IMR-90 (cell line): ENCODE measurements at regions not wholly inside any gene's neighbourhood (a gene's known extent, or its start where the extent isn't known, plus 50 kb on each side); places are given as distances from the start of the nearest gene placed in this dataset.

Experiments
- ATAC-seq: fragments of 200-7000 bp; cut with Tn5 transposase; 2 replicates; pipeline ENCODE4 v1.9.1; 2020; ENCODE audit warnings: low read depth, mild to moderate bottlenecking, moderate library complexity
- BruUV-seq: library from RNA; stranded (reverse); fragments of 400-500 nt; replicated peaks from 2 replicates; lab custom pipeline; 2021; lab: Mats Ljungman, UMichigan
- CTCF ChIA-PET: fragments of 300-600 bp; formaldehyde crosslinking; extraction: SDS; loops from one replicate; lab custom pipeline; 2021; ENCODE audit warnings: antibody characterized with exemption; lab: Yijun Ruan, JAX
- POLR2A ChIA-PET: fragments of 300-600 bp; sonication (Branson Sonifier 250); formaldehyde crosslinking; loops from one replicate; lab custom pipeline; 2022; ENCODE audit warnings: antibody characterized with exemption; ENCODE audit not compliant: unreplicated experiment; lab: Charles Lee
- DNase-seq: peaks from one replicate; pipeline ENCODE4 v3.0.0; 2013
- H2AFZ ChIP-seq: replicated peaks from 2 replicates; pipeline ENCODE3; 2013; ENCODE audit warnings: low read length, mild to moderate bottlenecking; ENCODE audit not compliant: poor library complexity
- H2AK5ac ChIP-seq: 2 replicates; pipeline ENCODE4 v1.6.1; 2013; ENCODE audit warnings: low read depth, low read length, inconsistent platforms
- H2AK9ac ChIP-seq: replicated peaks from 2 replicates; pipeline ENCODE3; 2013; ENCODE audit warnings: mild to moderate bottlenecking, low read depth, low read length, moderate library complexity; ENCODE audit not compliant: poor library complexity
- H2BK120ac ChIP-seq: 2 replicates; pipeline ENCODE4 v1.6.1; 2013; ENCODE audit warnings: low read depth, low read length, inconsistent platforms
- H2BK15ac ChIP-seq: 3 replicates; pipeline ENCODE4 v1.6.1; 2013; ENCODE audit warnings: low read depth, low read length, inconsistent platforms
- H2BK20ac ChIP-seq: 2 replicates; pipeline ENCODE4 v1.6.1; 2013; ENCODE audit warnings: low read depth, mild to moderate bottlenecking, inconsistent platforms, low read length, moderate library complexity
- H2BK5ac ChIP-seq: 2 replicates; pipeline ENCODE4 v1.6.1; 2013; ENCODE audit warnings: mild to moderate bottlenecking, low read depth, low read length, inconsistent platforms; ENCODE audit not compliant: poor library complexity, severe bottlenecking
- H3K14ac ChIP-seq: replicated peaks from 2 replicates; pipeline ENCODE4 v1.6.1; 2013; ENCODE audit warnings: low read depth, low read length, inconsistent platforms
- H3K18ac ChIP-seq: 2 replicates; pipeline ENCODE4 v1.6.1; 2013; ENCODE audit warnings: low read depth, low read length, control low read depth
- H3K23ac ChIP-seq: 2 replicates; pipeline ENCODE4 v1.6.1; 2013; ENCODE audit warnings: low read depth, low read length, inconsistent platforms
- H3K27ac ChIP-seq: 2 replicates; pipeline ENCODE4 v1.5.1; 2013; ENCODE audit warnings: mild to moderate bottlenecking, control low read depth, low read length; ENCODE audit not compliant: insufficient read depth
- H3K27me3 ChIP-seq: 2 replicates; pipeline ENCODE4 v1.6.1; 2013; ENCODE audit warnings: low read length; ENCODE audit not compliant: control insufficient read depth, insufficient read depth
- H3K36me3 ChIP-seq: 2 replicates; pipeline ENCODE4 v1.6.1; 2013; ENCODE audit warnings: low read length, mixed read lengths; ENCODE audit not compliant: control insufficient read depth, insufficient read depth
- H3K4ac ChIP-seq: 2 replicates; pipeline ENCODE4 v1.6.1; 2013; ENCODE audit warnings: low read depth, low read length, inconsistent platforms
- H3K4me1 ChIP-seq: 2 replicates; pipeline ENCODE4 v1.6.1; 2013; ENCODE audit warnings: low read length, mixed read lengths; ENCODE audit not compliant: control insufficient read depth, insufficient read depth
- H3K4me2 ChIP-seq: 2 replicates; pipeline ENCODE4 v1.6.1; 2013; ENCODE audit warnings: low read depth, mild to moderate bottlenecking, control low read depth, low read length, moderate library complexity
- H3K4me3 ChIP-seq: 2 replicates; pipeline ENCODE4 v1.5.1; 2013; ENCODE audit warnings: low read depth, mild to moderate bottlenecking, control low read depth, low read length, moderate library complexity; ENCODE audit not compliant: insufficient read depth
- H3K56ac ChIP-seq: 2 replicates; pipeline ENCODE4 v1.6.1; 2013; ENCODE audit warnings: low read length, inconsistent platforms; ENCODE audit not compliant: insufficient read depth; ENCODE audit errors: extremely low read depth
- H3K79me1 ChIP-seq, 2 experiments: 2 replicates each; pipeline ENCODE4 v1.6.1; 2013; ENCODE audit warnings: low read length in 2 of 2, inconsistent platforms in 1 of 2, low read depth in 1 of 2
- H3K9ac ChIP-seq: 2 replicates; pipeline ENCODE4 v1.6.1; 2013; ENCODE audit warnings: low read depth, low read length, control low read depth
- H3K9me1 ChIP-seq: 2 replicates; pipeline ENCODE4 v1.6.1; 2013; ENCODE audit warnings: low read length, inconsistent platforms; ENCODE audit not compliant: insufficient read depth
- H3K9me3 ChIP-seq: 2 replicates; pipeline ENCODE4 v1.6.1; 2013; ENCODE audit warnings: low read length; ENCODE audit not compliant: control insufficient read depth, insufficient read depth
- H4K20me1 ChIP-seq: 2 replicates; pipeline ENCODE4 v1.6.1; 2013; ENCODE audit warnings: low read length, inconsistent platforms; ENCODE audit not compliant: insufficient read depth
- H4K5ac ChIP-seq: 2 replicates; pipeline ENCODE4 v1.6.1; 2013; ENCODE audit warnings: mild to moderate bottlenecking, low read depth, low read length, control low read depth
- H4K8ac ChIP-seq, 2 experiments: 2 replicates each; pipeline ENCODE4 v1.6.1; 2013; ENCODE audit warnings: low read depth in 2 of 2, low read length in 2 of 2, control low read depth in 1 of 2, inconsistent platforms in 1 of 2
- H4K91ac ChIP-seq: 2 replicates; pipeline ENCODE4 v1.6.1; 2013; ENCODE audit warnings: low read depth, low read length, inconsistent platforms; ENCODE audit not compliant: insufficient read depth
- BHLHE40 ChIP-seq: fragments of 150-350 bp; IDR thresholded peaks from 2 replicates; pipeline ENCODE4 v1.6.1; 2016; ENCODE audit warnings: mild to moderate bottlenecking, low read depth, low read length
- CEBPB ChIP-seq: IDR thresholded peaks from 2 replicates; pipeline ENCODE4 v1.6.1; 2012; ENCODE audit warnings: low read depth, low read length, improper control_type of control experiment
- CTCF ChIP-seq: conservative IDR thresholded peaks from 2 replicates; pipeline ENCODE4 v1.5.1; 2012; ENCODE audit warnings: mild to moderate bottlenecking, low read depth, low read length, improper control_type of control experiment
- FOS ChIP-seq: fragments of 150-350 bp; IDR thresholded peaks from 2 replicates; pipeline ENCODE4 v1.6.1; 2016; ENCODE audit warnings: low read depth, low read length
- MAFK ChIP-seq: IDR thresholded peaks from 2 replicates; pipeline ENCODE4 v1.6.1; 2012; ENCODE audit warnings: low read depth, low read length, improper control_type of control experiment
- MAZ ChIP-seq: IDR thresholded peaks from 2 replicates; pipeline ENCODE4 v1.6.1; 2012; ENCODE audit warnings: low read depth, mild to moderate bottlenecking, low read length, improper control_type of control experiment, moderate library complexity, borderline replicate concordance
- MXI1 ChIP-seq: IDR thresholded peaks from 2 replicates; pipeline ENCODE4 v1.6.1; 2012; ENCODE audit warnings: low read depth, mild to moderate bottlenecking, low read length, moderate library complexity, borderline replicate concordance
- NFE2L2 ChIP-seq: fragments of 150-350 bp; IDR thresholded peaks from 2 replicates; pipeline ENCODE4 v1.6.1; 2016; ENCODE audit warnings: low read depth, mild to moderate bottlenecking, low read length
- POLR2A ChIP-seq: IDR thresholded peaks from 2 replicates; pipeline ENCODE4 v1.6.1; 2012; ENCODE audit warnings: mild to moderate bottlenecking, low read depth, low read length
- RAD21 ChIP-seq: IDR thresholded peaks from 2 replicates; pipeline ENCODE4 v1.6.1; 2012; ENCODE audit warnings: low read length, improper control_type of control experiment
- RCOR1 ChIP-seq: IDR thresholded peaks from 2 replicates; pipeline ENCODE4 v1.6.1; 2012; ENCODE audit warnings: mild to moderate bottlenecking, low read length, improper control_type of control experiment; ENCODE audit not compliant: insufficient replicate concordance
- RFX5 ChIP-seq: IDR thresholded peaks from 2 replicates; pipeline ENCODE4 v1.8.0; 2012; ENCODE audit warnings: low read depth, mild to moderate bottlenecking, low read length, moderate library complexity
- SMC3 ChIP-seq: fragments of 150-350 bp; IDR thresholded peaks from 2 replicates; pipeline ENCODE4 v1.6.1; 2016; ENCODE audit warnings: low read depth, mild to moderate bottlenecking, antibody characterized with exemption, low read length, moderate library complexity
- USF2 ChIP-seq: fragments of 150-350 bp; IDR thresholded peaks from 2 replicates; pipeline ENCODE4 v1.6.1; 2017; ENCODE audit warnings: mild to moderate bottlenecking, antibody characterized with exemption, low read length, low read depth
- WGBS, 2 experiments: methylation state at CpG; one replicate each; pipeline versions ENCODE4 v1.1.5 to v1.1.7; 2013; ENCODE audit warnings: missing lambda C conversion rate in 2 of 2; ENCODE audit not compliant: insufficient read length in 1 of 2; ENCODE audit errors: extremely low coverage in 2 of 2; 5-methylcytosine and 5-hydroxymethylcytosine counted together
- dilution Hi-C: fragments of 300-500 bp; cut with HindIII; formaldehyde crosslinking; loops from one replicate; pipeline ENCODE4 v1.14.3; 2018; ENCODE audit warnings: low sequenced_read_pairs; ENCODE audit not compliant: unreplicated experiment
- in situ Hi-C: fragments of 300-500 bp; cut with MboI; formaldehyde crosslinking; loops from 3 replicates; pipeline ENCODE4 v1.14.3; 2019; ENCODE audit warnings: low sequenced_read_pairs, inconsistent platforms, mixed read lengths
- intact Hi-C: fragments of 100-400 bp; cut with micrococcal nuclease; formaldehyde crosslinking; loops from 2 replicates; pipeline ENCODE4 v1.10.0; 2022

GRCh38 chr2:121055501-121055900, 229.5 kb downstream of the TFCP2L1 start:
- Histone ChIP-seq H2BK120ac (no peak overlapping the region), H3K79me1 (no peaks in the 10 kb centered on the region), H3K56ac (no peak overlapping the region), H3K4me2 (no peak overlapping the region), H2BK20ac (no peak overlapping the region), H2AK5ac (no peak overlapping the region), H3K4me1 (no peaks in the 10 kb centered on the region), H2BK15ac (no peak overlapping the region), H4K8ac (no peak overlapping the region), H3K9me3 (peaks cover 7% of the 10 kb centered on the region; the same call in 1 of the 2 replicates), H3K4ac (no peak overlapping the region), H4K91ac (no peak overlapping the region), H3K9ac (no peak overlapping the region), H3K14ac (no peak overlapping the region), H3K9me1 (no peaks in the 10 kb centered on the region), H2BK5ac (no peak overlapping the region), H3K18ac (no peak overlapping the region), H3K36me3 (no peaks in the 10 kb centered on the region), H2AK9ac (no peak overlapping the region), H3K27me3 (peaks cover 65% of the 10 kb centered on the region), H4K20me1 (no peaks in the 10 kb centered on the region), H3K27ac (no peak overlapping the region), H4K5ac (no peak overlapping the region), H2AFZ (no peak overlapping the region), H3K23ac (no peak overlapping the region), H3K4me3 (no peak overlapping the region)
- WGBS, 2 experiments = no CpG with 5 or more reads among the region's 4 CpGs
- dilution Hi-C loops = no loop called here
- BruUV-seq = no TSS peak
- POLR2A ChIA-PET = no interaction called here
- ATAC-seq (no peak), DNase-seq (no peak)
- in situ Hi-C loops = no loop called here
- TF ChIP-seq MAFK (no peak), CEBPB (no peak), FOS (no peak), SMC3 (no peak), MXI1 (no peak), MAZ (no peak), RFX5 (no peak), RAD21 (no peak), NFE2L2 (no peak), RCOR1 (no peak), POLR2A (no peak), BHLHE40 (no peak), USF2 (no peak), CTCF (no peak)
- CTCF ChIA-PET = no interaction called here
- intact Hi-C loops = no loop called here
